DND-41 (cell line): ENCODE measurements at regions not wholly inside any gene's neighbourhood (a gene's known extent, or its start where the extent isn't known, plus 50 kb on each side); places are given as distances from the start of the nearest gene placed in this dataset.

Source experiments
- ATAC-seq: fragments of 200-7000 bp; cut with Tn5 transposase; 3 replicates; pipeline ENCODE4 v1.9.1; 2021; ENCODE audit warnings: low read depth; ENCODE audit not compliant: insufficient read depth
- DNase-seq: peaks from one replicate; pipeline ENCODE4 v3.0.0-alpha.2; 2020
- H2AFZ ChIP-seq: 2 replicates; pipeline ENCODE4 v1.6.0; 2012; ENCODE audit warnings: low read depth, low read length
- H3K27ac ChIP-seq: 2 replicates; pipeline ENCODE4 v1.5.1; 2012; ENCODE audit warnings: low read length, inconsistent platforms
- H3K27me3 ChIP-seq: fragments of 200-600 bp; sonication (generic); 2 replicates; pipeline ENCODE4 v1.6.0; 2012; ENCODE audit warnings: low read length, mild to moderate bottlenecking, inconsistent platforms; ENCODE audit not compliant: insufficient read depth, poor library complexity
- H3K36me3 ChIP-seq: 2 replicates; pipeline ENCODE4 v1.5.1; 2012; ENCODE audit warnings: low read length, inconsistent platforms; ENCODE audit not compliant: insufficient read depth
- H3K4me1 ChIP-seq: 2 replicates; pipeline ENCODE4 v1.5.1; 2012; ENCODE audit warnings: mild to moderate bottlenecking, low read length; ENCODE audit not compliant: insufficient read depth
- H3K4me2 ChIP-seq: 2 replicates; pipeline ENCODE4 v1.6.0; 2012; ENCODE audit warnings: mild to moderate bottlenecking, moderate library complexity, low read length, inconsistent platforms; ENCODE audit not compliant: insufficient read depth
- H3K4me3 ChIP-seq, 2 experiments: fragments of 200-600 bp in 1 of 2; shearing (Covaris generic) in 1 of 2; 2 replicates each; pipeline ENCODE4 v1.5.1; 2012 to 2016; ENCODE audit warnings: inconsistent platforms in 2 of 2, low read length in 2 of 2, mild to moderate bottlenecking in 2 of 2, low read depth in 1 of 2, moderate library complexity in 1 of 2
- H3K79me2 ChIP-seq: 2 replicates; pipeline ENCODE4 v1.6.0; 2012; ENCODE audit warnings: low read length, inconsistent platforms; ENCODE audit not compliant: insufficient read depth
- H3K9ac ChIP-seq: 2 replicates; pipeline ENCODE4 v1.6.0; 2012; ENCODE audit warnings: low read depth, mild to moderate bottlenecking, inconsistent platforms, low read length, moderate library complexity
- H3K9me3 ChIP-seq: 2 replicates; pipeline ENCODE4 v1.5.1; 2012; ENCODE audit warnings: low read length, moderate library complexity, mild to moderate bottlenecking, inconsistent platforms; ENCODE audit not compliant: insufficient read depth, severe bottlenecking
- H4K20me1 ChIP-seq: 2 replicates; pipeline ENCODE4 v1.6.0; 2012; ENCODE audit warnings: low read length; ENCODE audit not compliant: insufficient read depth
- EZH2 ChIP-seq: IDR thresholded peaks from 3 replicates; pipeline ENCODE4 v1.6.1; 2012; ENCODE audit warnings: borderline replicate concordance, low read depth, mild to moderate bottlenecking, moderate library complexity, low read length, inconsistent platforms; ENCODE audit not compliant: severe bottlenecking
- TF ChIP-seq, protein P1 (sequence below): IDR thresholded peaks from 2 replicates; pipeline ENCODE4 v1.5.1; 2012; ENCODE audit warnings: borderline replicate concordance, low read length, moderate library complexity, mild to moderate bottlenecking; ENCODE audit not compliant: poor library complexity, severe bottlenecking; ENCODE audit errors: extremely low read depth

DNA sequence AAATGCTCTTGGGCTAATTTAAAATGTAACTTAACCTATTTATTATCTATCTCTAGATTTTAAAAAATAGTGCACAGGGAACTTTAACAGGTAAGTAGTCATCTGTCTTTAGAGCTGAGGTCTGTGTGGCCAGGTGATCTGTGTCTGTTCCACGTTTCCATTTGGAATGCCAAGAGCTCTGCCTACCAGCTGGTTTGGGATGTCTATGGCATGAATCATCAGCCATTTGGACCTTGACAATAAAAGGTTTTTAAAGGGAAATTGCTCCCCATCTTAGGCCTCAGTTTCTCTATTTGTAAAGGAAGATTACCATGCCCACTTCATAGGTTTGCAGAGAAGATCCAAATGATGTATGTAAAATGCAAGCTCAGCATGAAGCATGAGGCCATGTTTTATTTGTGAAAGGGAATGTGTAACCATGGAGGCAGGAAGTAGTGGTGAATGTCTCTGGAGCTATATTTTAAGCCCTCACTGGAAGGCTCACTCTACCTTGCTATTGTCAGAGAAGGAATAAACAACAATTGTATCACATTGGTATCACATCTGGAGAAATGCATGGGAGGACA, 548.1 kb upstream of the LMCD1 start:
- Histone ChIP-seq H3K4me1 (no peaks in the 10 kb centered on the region), H3K9ac (no peak overlapping the region), H3K9me3 (no peaks in the 10 kb centered on the region), H3K4me2 (no peak overlapping the region), H4K20me1 (no peaks in the 10 kb centered on the region), H2AFZ (no peak overlapping the region), H3K4me3 (no peak overlapping the region), H3K27ac (no peak overlapping the region), H3K79me2 (no peaks in the 10 kb centered on the region), H3K27me3 (no peaks in the 10 kb centered on the region), H3K36me3 (no peaks in the 10 kb centered on the region)
- ATAC-seq = no peak
- DNase-seq = no peak
- no peak for TF ChIP-seq EZH2
- TF ChIP-seq, protein P1, sequence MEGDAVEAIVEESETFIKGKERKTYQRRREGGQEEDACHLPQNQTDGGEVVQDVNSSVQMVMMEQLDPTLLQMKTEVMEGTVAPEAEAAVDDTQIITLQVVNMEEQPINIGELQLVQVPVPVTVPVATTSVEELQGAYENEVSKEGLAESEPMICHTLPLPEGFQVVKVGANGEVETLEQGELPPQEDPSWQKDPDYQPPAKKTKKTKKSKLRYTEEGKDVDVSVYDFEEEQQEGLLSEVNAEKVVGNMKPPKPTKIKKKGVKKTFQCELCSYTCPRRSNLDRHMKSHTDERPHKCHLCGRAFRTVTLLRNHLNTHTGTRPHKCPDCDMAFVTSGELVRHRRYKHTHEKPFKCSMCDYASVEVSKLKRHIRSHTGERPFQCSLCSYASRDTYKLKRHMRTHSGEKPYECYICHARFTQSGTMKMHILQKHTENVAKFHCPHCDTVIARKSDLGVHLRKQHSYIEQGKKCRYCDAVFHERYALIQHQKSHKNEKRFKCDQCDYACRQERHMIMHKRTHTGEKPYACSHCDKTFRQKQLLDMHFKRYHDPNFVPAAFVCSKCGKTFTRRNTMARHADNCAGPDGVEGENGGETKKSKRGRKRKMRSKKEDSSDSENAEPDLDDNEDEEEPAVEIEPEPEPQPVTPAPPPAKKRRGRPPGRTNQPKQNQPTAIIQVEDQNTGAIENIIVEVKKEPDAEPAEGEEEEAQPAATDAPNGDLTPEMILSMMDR = no peak

DNA sequence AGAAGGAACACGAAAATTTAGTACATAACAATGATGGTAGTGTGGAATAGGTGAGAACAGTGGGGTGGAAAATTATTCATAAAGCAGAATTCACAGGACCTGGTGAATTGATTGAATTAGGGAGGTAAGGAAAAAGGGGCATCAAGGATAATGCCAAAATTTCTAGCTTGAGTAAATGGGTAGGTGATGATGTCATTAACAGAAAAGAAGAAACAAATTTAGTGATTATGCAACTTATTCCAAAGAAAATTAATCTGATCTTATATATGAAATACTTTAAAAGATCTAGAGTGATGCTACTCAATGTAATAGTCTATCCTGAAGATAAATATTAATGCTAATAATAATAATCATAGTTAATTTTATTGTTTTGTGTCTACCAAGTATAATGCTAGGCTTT, 544.6 kb upstream of the LMCD1 start:
- no peaks in the 10 kb centered on the region for H3K36me3 ChIP-seq
- H3K79me2 ChIP-seq = no peaks in the 10 kb centered on the region
- H3K4me1 ChIP-seq = no peaks in the 10 kb centered on the region
- no peak overlapping the region for H3K4me2 ChIP-seq
- H3K27ac ChIP-seq = no peak overlapping the region
- H3K27me3 ChIP-seq = no peaks in the 10 kb centered on the region
- H3K9me3 ChIP-seq = no peaks in the 10 kb centered on the region
- DNase-seq (no peak), ATAC-seq (no peak)
- H3K9ac ChIP-seq = no peak overlapping the region
- no peak overlapping the region for H2AFZ ChIP-seq
- TF ChIP-seq, protein P1 = no peak
- no peak for TF ChIP-seq EZH2
- H4K20me1 ChIP-seq = no peaks in the 10 kb centered on the region
- no peak overlapping the region for H3K4me3 ChIP-seq

DNA sequence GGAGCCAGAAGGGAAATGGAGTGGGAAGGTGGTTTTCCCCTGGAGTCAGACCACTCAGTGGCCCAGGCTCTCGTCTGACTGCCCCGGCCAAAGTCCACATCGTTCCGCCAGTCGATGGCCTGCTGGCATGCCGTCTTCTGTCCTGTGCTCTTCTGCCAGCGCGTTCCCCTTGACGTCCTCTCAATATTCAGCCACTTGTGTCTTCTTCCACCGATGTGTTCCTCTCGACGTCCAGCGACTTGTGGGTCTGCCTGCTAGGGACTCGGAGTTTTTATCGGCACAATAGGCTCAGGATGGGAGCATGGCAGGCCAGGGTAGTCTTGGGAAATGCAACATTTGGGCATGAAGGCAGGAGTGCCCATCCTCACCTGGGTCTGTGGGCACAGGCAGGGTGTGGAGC, 542.5 kb upstream of the LMCD1 start:
- no peaks in the 10 kb centered on the region for H3K36me3 ChIP-seq
- no peak overlapping the region for H3K27ac ChIP-seq
- H3K27me3 ChIP-seq = no peaks in the 10 kb centered on the region
- H3K4me1 ChIP-seq = no peaks in the 10 kb centered on the region
- H3K4me2 ChIP-seq = no peak overlapping the region
- no peak for TF ChIP-seq EZH2
- TF ChIP-seq, protein P1 = no peak
- no peaks in the 10 kb centered on the region for H4K20me1 ChIP-seq
- ATAC-seq (no peak), DNase-seq (no peak)
- no peak overlapping the region for H3K9ac ChIP-seq
- H3K79me2 ChIP-seq = no peaks in the 10 kb centered on the region
- no peak overlapping the region for H3K4me3 ChIP-seq
- no peak overlapping the region for H2AFZ ChIP-seq
- H3K9me3 ChIP-seq = no peaks in the 10 kb centered on the region

DNA sequence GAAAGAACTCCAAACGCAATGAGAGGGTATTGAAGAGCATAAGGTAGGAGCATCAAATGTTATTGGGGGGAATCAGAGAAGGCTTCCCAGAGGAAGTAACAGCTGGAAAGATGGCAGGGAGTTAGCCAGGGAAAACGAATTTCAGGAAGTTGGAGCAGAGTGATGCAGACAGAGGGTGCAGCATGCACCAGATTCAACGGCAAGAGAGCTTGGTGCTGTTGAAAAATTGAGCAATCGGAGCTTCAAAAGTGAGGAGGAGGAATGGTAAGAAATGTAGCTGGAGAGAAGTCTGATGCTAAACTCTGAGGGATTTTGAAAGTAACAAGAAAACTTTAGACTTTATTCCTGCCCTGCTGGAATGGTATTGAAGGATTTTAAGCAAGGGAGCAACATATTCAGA, 541.0 kb upstream of the LMCD1 start:
- no peaks in the 10 kb centered on the region for H3K4me1 ChIP-seq
- H4K20me1 ChIP-seq = no peaks in the 10 kb centered on the region
- H3K36me3 ChIP-seq = no peaks in the 10 kb centered on the region
- H3K27me3 ChIP-seq = no peaks in the 10 kb centered on the region
- H3K4me2 ChIP-seq = no peak overlapping the region
- DNase-seq (no peak), ATAC-seq (no peak)
- H3K27ac ChIP-seq = no peak overlapping the region
- TF ChIP-seq, protein P1 = no peak
- no peak for TF ChIP-seq EZH2
- H3K79me2 ChIP-seq = no peaks in the 10 kb centered on the region
- no peak overlapping the region for H3K4me3 ChIP-seq
- H3K9ac ChIP-seq = no peak overlapping the region
- no peak overlapping the region for H2AFZ ChIP-seq
- no peaks in the 10 kb centered on the region for H3K9me3 ChIP-seq
